ENCODE measurements at regions not wholly inside any gene's neighbourhood (a gene's known extent, or its start where the extent isn't known, plus 50 kb on each side); places are given as distances from the start of the nearest gene placed in this dataset.

GRCh38 chr4:13981499-13981898 is 354.0 kb upstream of the BOD1L1 start:
- TF ChIP-seq, protein P1, sequence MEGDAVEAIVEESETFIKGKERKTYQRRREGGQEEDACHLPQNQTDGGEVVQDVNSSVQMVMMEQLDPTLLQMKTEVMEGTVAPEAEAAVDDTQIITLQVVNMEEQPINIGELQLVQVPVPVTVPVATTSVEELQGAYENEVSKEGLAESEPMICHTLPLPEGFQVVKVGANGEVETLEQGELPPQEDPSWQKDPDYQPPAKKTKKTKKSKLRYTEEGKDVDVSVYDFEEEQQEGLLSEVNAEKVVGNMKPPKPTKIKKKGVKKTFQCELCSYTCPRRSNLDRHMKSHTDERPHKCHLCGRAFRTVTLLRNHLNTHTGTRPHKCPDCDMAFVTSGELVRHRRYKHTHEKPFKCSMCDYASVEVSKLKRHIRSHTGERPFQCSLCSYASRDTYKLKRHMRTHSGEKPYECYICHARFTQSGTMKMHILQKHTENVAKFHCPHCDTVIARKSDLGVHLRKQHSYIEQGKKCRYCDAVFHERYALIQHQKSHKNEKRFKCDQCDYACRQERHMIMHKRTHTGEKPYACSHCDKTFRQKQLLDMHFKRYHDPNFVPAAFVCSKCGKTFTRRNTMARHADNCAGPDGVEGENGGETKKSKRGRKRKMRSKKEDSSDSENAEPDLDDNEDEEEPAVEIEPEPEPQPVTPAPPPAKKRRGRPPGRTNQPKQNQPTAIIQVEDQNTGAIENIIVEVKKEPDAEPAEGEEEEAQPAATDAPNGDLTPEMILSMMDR (conservative IDR thresholded peaks at IDR 0.05; ENCODE audit: low read depth, low read length): no peak
- no peak for TF ChIP-seq EZH2 (IDR thresholded peaks at IDR 0.05; ENCODE audit: low read length, unreplicated experiment)
